Stimulated activated CD4-positive, alpha-beta T cell treated with anti-CD3 and anti-CD28 coated beads, TNF-alpha, amount 100 ng/mL, for 4 hours (primary cell): ENCODE measurements at regions not wholly inside any gene's neighbourhood (a gene's known extent, or its start where the extent isn't known, plus 50 kb on each side); places are given as distances from the start of the nearest gene placed in this dataset.

ENCODE experiments used
- DNase-seq, 3 experiments: peaks; one replicate each; pipeline ENCODE4 v3.0.0-alpha.2; 2020; ENCODE audit warnings: low read depth in 3 of 3

- no peak for DNase-seq
Measured at GRCh38 chr1:29379443-29380073, 143.2 kb downstream of the PTPRU start.
